CD14-positive monocyte (primary cell): ENCODE measurements at regions not wholly inside any gene's neighbourhood (a gene's known extent, or its start where the extent isn't known, plus 50 kb on each side); places are given as distances from the start of the nearest gene placed in this dataset.

Experiments
- DNase-seq, 3 donors: peaks; one replicate each; pipeline ENCODE4 v3.0.0-alpha.2; 2011 to 2022
- H2AFZ ChIP-seq: 2 replicates; pipeline ENCODE4 v1.6.0; 2012; ENCODE audit warnings: mild to moderate bottlenecking, low read depth, low read length, inconsistent platforms; ENCODE audit not compliant: insufficient read depth, poor library complexity, severe bottlenecking
- H3K27ac ChIP-seq, 2 donors: 1 replicate in 1 of 2; 2 replicates in 1 of 2; pipeline ENCODE4 v1.5.1; 2012 to 2013; ENCODE audit warnings: low read length in 2 of 2, control low read depth in 1 of 2, inconsistent platforms in 1 of 2, low read depth in 1 of 2, mild to moderate bottlenecking in 1 of 2
- H3K27me3 ChIP-seq, 2 donors: one replicate each; pipeline versions ENCODE4 v1.6.0 to v1.6.1; 2011 to 2013; ENCODE audit warnings: low read length in 2 of 2; ENCODE audit not compliant: control insufficient read depth in 2 of 2, insufficient read depth in 2 of 2
- H3K36me3 ChIP-seq, 2 donors: replicated peaks in 1 of 2; 1 replicate in 1 of 2; 2 replicates in 1 of 2; pipeline versions ENCODE4 v1.5.1 to v1.6.1; 2012 to 2013; ENCODE audit warnings: low read length in 2 of 2, control low read depth in 1 of 2, inconsistent platforms in 1 of 2, mild to moderate bottlenecking in 1 of 2; ENCODE audit not compliant: insufficient read depth in 2 of 2, control insufficient read depth in 1 of 2
- H3K4me1 ChIP-seq, 2 donors: 1 replicate in 1 of 2; 2 replicates in 1 of 2; pipeline versions ENCODE4 v1.5.1 to v1.6.1; 2012 to 2013; ENCODE audit warnings: low read length in 2 of 2, control low read depth in 1 of 2, inconsistent platforms in 1 of 2, mild to moderate bottlenecking in 1 of 2, moderate library complexity in 1 of 2; ENCODE audit not compliant: insufficient read depth in 2 of 2, control insufficient read depth in 1 of 2
- H3K4me2 ChIP-seq: replicated peaks from 2 replicates; pipeline ENCODE3; 2012; ENCODE audit warnings: low read length, moderate library complexity, mild to moderate bottlenecking; ENCODE audit not compliant: poor library complexity, severe bottlenecking; ENCODE audit errors: extremely low read depth
- H3K4me3 ChIP-seq, 3 experiments: fragments of 200-600 bp in 1 of 3; sonication (generic) in 1 of 3; replicated peaks in 1 of 3; 1 replicate in 2 of 3; 2 replicates in 1 of 3; pipeline ENCODE4 v1.5.1; 2011 to 2013; ENCODE audit warnings: low read length in 3 of 3, mild to moderate bottlenecking in 3 of 3, control low read depth in 2 of 3, low read depth in 2 of 3, inconsistent platforms in 1 of 3, moderate library complexity in 1 of 3
- H3K79me2 ChIP-seq: 2 replicates; pipeline ENCODE4 v1.6.0; 2012; ENCODE audit warnings: mild to moderate bottlenecking, control low read depth, inconsistent platforms, low read length, moderate library complexity; ENCODE audit not compliant: insufficient read depth
- H3K9ac ChIP-seq: 2 replicates; pipeline ENCODE4 v1.6.0; 2017; ENCODE audit warnings: low read length, mild to moderate bottlenecking; ENCODE audit not compliant: insufficient read depth, poor library complexity, severe bottlenecking
- H3K9me3 ChIP-seq, 2 donors: replicated peaks in 1 of 2; 1 replicate in 1 of 2; 2 replicates in 1 of 2; pipeline versions ENCODE4 v1.5.1 to v1.6.1; 2012 to 2013; ENCODE audit warnings: low read length in 2 of 2, control low read depth in 1 of 2; ENCODE audit not compliant: control insufficient read depth in 1 of 2, insufficient read depth in 1 of 2
- H4K20me1 ChIP-seq: 2 replicates; pipeline ENCODE4 v1.6.0; 2012; ENCODE audit warnings: mild to moderate bottlenecking, low read length, control low read depth, moderate library complexity; ENCODE audit not compliant: insufficient read depth
- H3K27ac Mint-ChIP-seq, 7 donors: one replicate each; pipeline ENCODE4 v1.8.0; 2020; ENCODE audit warnings: mild to moderate bottlenecking in 7 of 7, mixed read lengths in 7 of 7, moderate library complexity in 6 of 7, inconsistent platforms in 2 of 7
- H3K27me3 Mint-ChIP-seq, 3 donors: one replicate each; pipeline ENCODE4 v1.8.0; 2021 to 2022; ENCODE audit warnings: low read depth in 3 of 3, mild to moderate bottlenecking in 3 of 3, mixed read lengths in 3 of 3, moderate library complexity in 3 of 3, inconsistent platforms in 1 of 3
- H3K36me3 Mint-ChIP-seq, 2 donors: one replicate each; pipeline ENCODE4 v1.8.0; 2020; ENCODE audit warnings: mixed read lengths in 2 of 2, inconsistent platforms in 1 of 2, mild to moderate bottlenecking in 1 of 2
- H3K4me1 Mint-ChIP-seq: one replicate; pipeline ENCODE4 v1.8.0; 2020; ENCODE audit warnings: mild to moderate bottlenecking, mixed read lengths
- H3K4me3 Mint-ChIP-seq, 2 donors: one replicate each; pipeline ENCODE4 v1.8.0; 2020; ENCODE audit warnings: mild to moderate bottlenecking in 2 of 2, mixed read lengths in 2 of 2, moderate library complexity in 1 of 2
- H3K9me3 Mint-ChIP-seq, 7 donors: one replicate each; pipeline ENCODE4 v1.8.0; 2020 to 2022; ENCODE audit warnings: mixed read lengths in 7 of 7, mild to moderate bottlenecking in 6 of 7, moderate library complexity in 6 of 7, inconsistent platforms in 2 of 7
- CTCF ChIP-seq: fragments of 200-600 bp; IDR thresholded peaks from one replicate; pipeline ENCODE4 v1.8.0; 2022; ENCODE audit warnings: antibody characterized with exemption, mild to moderate bottlenecking
- WGBS: methylation state at CpG from one replicate; pipeline ENCODE4 v1.1.5; 2013; ENCODE audit warnings: missing lambda C conversion rate; ENCODE audit not compliant: insufficient coverage; 5-methylcytosine and 5-hydroxymethylcytosine counted together
- intact Hi-C, 2 donors: fragments of 100-400 bp; cut with micrococcal nuclease; formaldehyde crosslinking; loops; one replicate each; pipeline versions ENCODE4 v1.15.0 to v1.15.1; 2023

DNA sequence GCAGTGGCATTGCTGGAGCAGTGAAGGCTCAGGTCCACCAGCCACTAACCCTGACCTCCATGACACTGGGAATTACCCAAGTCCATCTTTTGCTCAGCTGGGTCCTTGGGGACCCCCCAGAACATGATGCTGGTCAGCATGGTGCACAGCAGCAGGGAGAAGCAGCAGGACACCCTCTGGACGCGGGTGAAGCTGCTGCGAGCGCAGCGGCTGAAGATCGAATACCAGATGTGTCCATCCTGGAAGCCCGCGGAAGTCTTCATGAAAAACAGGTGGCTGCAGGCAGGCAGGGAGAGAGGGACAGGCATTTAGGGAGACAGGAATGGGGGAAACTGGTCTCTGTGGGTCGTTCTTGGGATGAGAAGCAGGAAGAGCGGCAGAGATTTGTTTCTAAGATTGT lies 53.4 kb upstream of the GCSH start:
- no peak overlapping the region for H3K4me3 Mint-ChIP-seq
- Histone ChIP-seq H3K27ac (no peak overlapping the region), H3K36me3 (no peaks in the 10 kb centered on the region), H3K4me2 (no peak overlapping the region), H2AFZ (no peak overlapping the region), H3K9me3 (no peaks in the 10 kb centered on the region), H3K79me2 (no peaks in the 10 kb centered on the region), H3K27me3 (no peaks in the 10 kb centered on the region), H3K4me3 (no peak overlapping the region), H3K9ac (no peak overlapping the region), H3K4me1 (no peaks in the 10 kb centered on the region), H4K20me1 (no peaks in the 10 kb centered on the region)
- intact Hi-C loops, result no loop called here
- peak overlapping the region in 1 of 7 donors; percentile 23 for H3K27ac Mint-ChIP-seq
- no peaks in the 10 kb centered on the region for H3K36me3 Mint-ChIP-seq
- no peak for TF ChIP-seq CTCF
- DNase-seq, result no peak
- H3K27me3 Mint-ChIP-seq, result peaks cover 5 to 9% (median 9%) of the 10 kb centered on the region in 3 donors
- H3K9me3 Mint-ChIP-seq, result peaks cover 0 to 3% (median 0%) of the 10 kb centered on the region in 7 donors
- H3K4me1 Mint-ChIP-seq, result no peaks in the 10 kb centered on the region
- WGBS, result 88% methylated on average over 9 of the region's 10 CpGs

DNA sequence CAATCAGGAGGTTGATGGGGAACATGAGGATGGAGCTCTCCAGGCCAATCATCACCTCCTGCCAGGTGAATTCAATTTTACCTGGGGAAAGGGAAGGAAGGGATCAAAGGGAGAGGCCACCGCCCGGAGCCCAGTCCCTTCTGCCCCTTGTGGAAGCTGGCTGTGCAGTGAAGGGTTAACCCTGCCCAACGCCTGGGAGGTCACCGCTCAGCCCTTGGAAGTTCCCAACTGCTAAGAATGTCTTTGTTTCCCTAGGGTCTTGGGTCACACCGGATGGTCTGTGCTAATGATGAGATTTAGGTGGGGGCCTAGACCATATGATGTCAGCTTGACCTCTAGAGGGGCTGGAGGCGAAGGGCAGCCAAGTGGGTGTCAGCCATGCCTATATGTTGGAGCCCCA lies 52.1 kb upstream of the GCSH start:
- Histone ChIP-seq H3K36me3 (no peaks in the 10 kb centered on the region), H3K27me3 (no peaks in the 10 kb centered on the region), H3K4me1 (no peaks in the 10 kb centered on the region), H3K27ac (no peak overlapping the region), H3K9ac (no peak overlapping the region), H4K20me1 (no peaks in the 10 kb centered on the region), H3K4me2 (no peak overlapping the region), H3K79me2 (no peaks in the 10 kb centered on the region), H3K9me3 (no peaks in the 10 kb centered on the region), H3K4me3 (no peak overlapping the region), H2AFZ (no peak overlapping the region)
- no peaks in the 10 kb centered on the region for H3K4me1 Mint-ChIP-seq
- peaks cover 0 to 3% (median 0%) of the 10 kb centered on the region in 7 donors for H3K9me3 Mint-ChIP-seq
- intact Hi-C loops, result no loop called here
- H3K27ac Mint-ChIP-seq, result no peak overlapping the region
- peaks cover 9 to 12% (median 10%) of the 10 kb centered on the region in 3 donors for H3K27me3 Mint-ChIP-seq
- H3K36me3 Mint-ChIP-seq, result no peaks in the 10 kb centered on the region
- WGBS, result 74% methylated on average over 6 of the region's 6 CpGs
- no peak for TF ChIP-seq CTCF
- DNase-seq, result no peak
- no peak overlapping the region for H3K4me3 Mint-ChIP-seq
